ENCODE measurements at regions not wholly inside any gene's neighbourhood (a gene's known extent, or its start where the extent isn't known, plus 50 kb on each side); places are given as distances from the start of the nearest gene placed in this dataset.

GRCh38 chr10:110355141-110355831 is 50.6 kb upstream of the SMNDC1 start:
- DNase-seq (ENCODE audit: low spot score) = peak; percentile 74
- TF ChIP-seq CTCF (IDR thresholded peaks at IDR 0.05; ENCODE audit: borderline replicate concordance, control extremely low read depth, extremely low read depth, insufficient read depth, missing control alignments) = no peak
- in situ Hi-C loops (cut with MboI; ENCODE audit: low sequenced_read_pairs, unreplicated experiment) = no loop called here

DNA sequence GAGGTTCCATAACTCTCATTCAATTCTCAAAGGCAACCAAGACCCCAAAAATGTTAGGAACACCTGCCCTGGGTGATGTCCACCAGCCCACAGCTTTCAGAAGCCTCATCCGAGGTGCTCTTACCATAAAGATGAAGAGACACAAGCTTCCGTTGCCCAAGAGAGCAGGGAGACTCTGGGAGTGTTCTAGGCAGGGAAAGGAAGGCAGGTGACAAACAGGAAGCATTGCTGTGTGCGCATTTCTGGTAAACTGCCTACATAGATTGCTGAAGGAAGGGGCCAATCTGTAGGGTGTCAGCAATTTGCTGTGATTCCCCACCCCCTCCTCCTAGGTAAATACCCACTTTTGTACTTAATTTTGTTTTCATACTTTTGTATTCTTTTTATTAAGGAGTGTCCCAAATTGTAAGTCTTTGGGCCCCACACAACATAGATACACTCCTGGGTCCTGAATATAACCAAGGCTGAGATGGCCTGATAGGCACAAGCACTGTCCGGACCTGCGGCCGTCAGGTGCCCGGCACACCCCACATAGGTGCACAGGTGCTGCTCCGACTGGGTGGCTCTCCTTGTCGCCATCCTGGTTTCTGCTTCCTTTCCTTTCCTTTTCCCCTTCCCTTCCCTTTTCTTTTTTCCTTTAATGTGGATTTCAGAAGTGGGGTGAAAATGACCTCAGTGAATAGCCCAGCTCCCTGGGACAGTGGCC is 51.4 kb upstream of the SMNDC1 start:
- DNase-seq (ENCODE audit: low spot score) = no peak
- no peak for TF ChIP-seq CTCF (IDR thresholded peaks at IDR 0.05; ENCODE audit: borderline replicate concordance, control extremely low read depth, extremely low read depth, insufficient read depth, missing control alignments)
- in situ Hi-C loops (cut with MboI; ENCODE audit: low sequenced_read_pairs, unreplicated experiment) = no loop called here

GRCh38 chr10:110356628-110357245 is 52.0 kb upstream of the SMNDC1 start:
- in situ Hi-C loops (cut with MboI; ENCODE audit: low sequenced_read_pairs, unreplicated experiment) = no loop called here
- DNase-seq (ENCODE audit: low spot score) = peak; percentile 87
- no peak for TF ChIP-seq CTCF (IDR thresholded peaks at IDR 0.05; ENCODE audit: borderline replicate concordance, control extremely low read depth, extremely low read depth, insufficient read depth, missing control alignments)

- no peak for TF ChIP-seq CTCF (IDR thresholded peaks at IDR 0.05; ENCODE audit: borderline replicate concordance, control extremely low read depth, extremely low read depth, insufficient read depth, missing control alignments)
- peak; percentile 75 for DNase-seq (ENCODE audit: low spot score)
- in situ Hi-C loops (cut with MboI; ENCODE audit: low sequenced_read_pairs, unreplicated experiment) = no loop called here
Measured at GRCh38 chr10:110357252-110357780, 52.6 kb upstream of the SMNDC1 start.

- TF ChIP-seq CTCF (IDR thresholded peaks at IDR 0.05; ENCODE audit: borderline replicate concordance, control extremely low read depth, extremely low read depth, insufficient read depth, missing control alignments) = no peak
- in situ Hi-C loops (cut with MboI; ENCODE audit: low sequenced_read_pairs, unreplicated experiment) = no loop called here
- DNase-seq (ENCODE audit: low spot score) = no peak
Measured at GRCh38 chr10:110357871-110358270, 53.2 kb upstream of the SMNDC1 start.

- in situ Hi-C loops (cut with MboI; ENCODE audit: low sequenced_read_pairs, unreplicated experiment) = no loop called here
- TF ChIP-seq CTCF (IDR thresholded peaks at IDR 0.05; ENCODE audit: borderline replicate concordance, control extremely low read depth, extremely low read depth, insufficient read depth, missing control alignments) = no peak
- DNase-seq (ENCODE audit: low spot score) = no peak
Measured at GRCh38 chr10:110358278-110358677, 53.6 kb upstream of the SMNDC1 start.

All from GM13976 (cell line).